HepG2 (cell line): ENCODE measurements at regions not wholly inside any gene's neighbourhood (a gene's known extent, or its start where the extent isn't known, plus 50 kb on each side); places are given as distances from the start of the nearest gene placed in this dataset.
A peak's percentile ranks its signal among the peaks of the same experiment; 100 is the strongest.

Source experiments
- ATAC-seq: fragments of 200-7000 bp; cut with Tn5 transposase; 3 replicates; pipeline ENCODE4 v1.9.1; 2020; ENCODE audit warnings: mild to moderate bottlenecking, moderate library complexity
- BruUV-seq: library from RNA; stranded (reverse); fragments of 400-500 nt; replicated peaks from 2 replicates; lab custom pipeline; 2021; lab: Mats Ljungman, UMichigan
- CTCF ChIA-PET: fragments of 300-600 bp; formaldehyde crosslinking; extraction: SDS; loops from one replicate; lab custom pipeline; 2021; ENCODE audit warnings: low total read pairs, inconsistent platforms, low intra/inter-chr PET ratio; lab: Yijun Ruan, JAX
- POLR2A ChIA-PET: fragments of 350-600 bp; sonication (Branson Sonifier 250); formaldehyde crosslinking; loops from one replicate; lab custom pipeline; 2020; ENCODE audit warnings: antibody characterized with exemption, inconsistent platforms; lab: Yijun Ruan, JAX
- DNase-seq: peaks from one replicate; pipeline ENCODE4 v3.0.0-alpha.2; 2015; ENCODE audit warnings: low spot score
- FAIRE-seq: peaks from 3 replicates; lab custom pipeline; 2011; peaks lifted over from hg19 to GRCh38; lab: Jason Lieb, UNC
- H2AFZ ChIP-seq: one replicate; pipeline ENCODE4 v1.6.1; 2011; ENCODE audit warnings: low read length, inconsistent platforms
- H3K27ac ChIP-seq: fragments of 300-600 bp; 3 replicates; pipeline ENCODE4 v1.8.0; 2011; ENCODE audit warnings: mixed run types, mild to moderate bottlenecking, mixed read lengths, low read length, inconsistent platforms; ENCODE audit not compliant: insufficient read depth; ENCODE audit errors: extremely low read length
- H3K27me3 ChIP-seq, 2 experiments: fragments of 200-600 bp in 1 of 2; 2 replicates in 1 of 2; 3 replicates in 1 of 2; pipeline versions ENCODE4 v1.6.0 to v1.8.0; 2011; ENCODE audit warnings: low read length in 2 of 2, mild to moderate bottlenecking in 2 of 2, moderate library complexity in 2 of 2, inconsistent platforms in 1 of 2; ENCODE audit not compliant: insufficient read depth in 2 of 2, control insufficient read depth in 1 of 2
- H3K36me3 ChIP-seq, 2 experiments: fragments of 200-600 bp in 1 of 2; replicated peaks in 1 of 2; 2 replicates in 1 of 2; 3 replicates in 1 of 2; pipeline versions ENCODE4 v1.5.1 to v1.8.0; 2011; ENCODE audit warnings: low read length in 2 of 2, inconsistent platforms in 1 of 2; ENCODE audit not compliant: insufficient read depth in 2 of 2, control insufficient read depth in 1 of 2
- H3K4me1 ChIP-seq: 2 replicates; pipeline ENCODE4 v1.5.1; 2012; ENCODE audit warnings: low read length, inconsistent platforms; ENCODE audit not compliant: insufficient read depth
- H3K4me2 ChIP-seq: 2 replicates; pipeline ENCODE4 v1.6.0; 2011; ENCODE audit warnings: low read depth, low read length, inconsistent platforms
- H3K4me3 ChIP-seq, 3 experiments: fragments of 200-600 bp in 1 of 3; sonication (generic), shearing (Covaris generic) in 1 of 3; replicated peaks in 1 of 3; 2 replicates each; pipeline ENCODE4 v1.5.1; 2011 to 2016; ENCODE audit warnings: low read length in 3 of 3, inconsistent platforms in 2 of 3, low read depth in 2 of 3, mild to moderate bottlenecking in 2 of 3, control low read depth in 1 of 3, mixed read lengths in 1 of 3; ENCODE audit not compliant: insufficient read depth in 1 of 3
- H3K79me2 ChIP-seq: one replicate; pipeline ENCODE4 v1.6.1; 2011; ENCODE audit warnings: low read length, inconsistent platforms; ENCODE audit not compliant: insufficient read depth
- H3K9ac ChIP-seq: 2 replicates; pipeline ENCODE4 v1.6.0; 2011; ENCODE audit warnings: mild to moderate bottlenecking, low read depth, low read length, inconsistent platforms; ENCODE audit not compliant: insufficient read depth
- H3K9me3 ChIP-seq: 2 replicates; pipeline ENCODE4 v1.5.1; 2012; ENCODE audit warnings: mild to moderate bottlenecking, low read length
- H4K20me1 ChIP-seq: 2 replicates; pipeline ENCODE4 v1.6.0; 2011; ENCODE audit warnings: inconsistent platforms, mild to moderate bottlenecking, low read length, moderate library complexity; ENCODE audit not compliant: insufficient read depth
- ARHGAP35 ChIP-seq: sonication (generic); formaldehyde crosslinking; IDR thresholded peaks from 2 replicates; pipeline ENCODE4 v1.9.0; 2022; ENCODE audit warnings: mild to moderate bottlenecking, inconsistent platforms, moderate library complexity, missing genetic modification reagents, borderline replicate concordance
- ERF ChIP-seq: IDR thresholded peaks from 2 replicates; pipeline ENCODE4 v1.6.1; 2018; ENCODE audit warnings: missing biosample characterization, missing genetic modification reagents
- FOXA3 ChIP-seq: IDR thresholded peaks from 2 replicates; pipeline ENCODE4 v1.6.1; 2016; ENCODE audit warnings: missing genetic modification reagents, missing compliant biosample characterization
- ISL2 ChIP-seq: sonication (generic); formaldehyde crosslinking; IDR thresholded peaks from 2 replicates; pipeline ENCODE4 v1.5.0; 2020; ENCODE audit warnings: missing genetic modification reagents
- RARA ChIP-seq: IDR thresholded peaks from 2 replicates; pipeline ENCODE4 v1.6.1; 2016; ENCODE audit warnings: missing genetic modification reagents, missing compliant biosample characterization
- SP4 ChIP-seq: sonication (generic); formaldehyde crosslinking; IDR thresholded peaks from 2 replicates; pipeline ENCODE4 v1.8.1; 2023; ENCODE audit warnings: mild to moderate bottlenecking, missing genetic modification reagents
- STAG1 ChIP-seq: sonication (generic); formaldehyde crosslinking; IDR thresholded peaks from 2 replicates; pipeline ENCODE4 v1.4.0; 2020; ENCODE audit warnings: missing genetic modification reagents
- ZMAT3 ChIP-seq: sonication (generic); formaldehyde crosslinking; conservative IDR thresholded peaks from 2 replicates; pipeline ENCODE4 v1.7.0; 2021; ENCODE audit warnings: missing genetic modification reagents
- ZNF318 ChIP-seq: sonication (generic); formaldehyde crosslinking; IDR thresholded peaks from 2 replicates; pipeline ENCODE4 v1.4.0; 2020; ENCODE audit warnings: mild to moderate bottlenecking, missing genetic modification reagents
- WGBS: methylation state at CpG from one replicate; pipeline ENCODE4 v1.1.6; 2017; ENCODE audit warnings: low lambda C conversion rate; 5-methylcytosine and 5-hydroxymethylcytosine counted together
- in situ Hi-C: cut with HindIII; loops from 2 replicates; pipeline ENCODE4 v1.10.0; 2017; ENCODE audit warnings: low pct_unique_long_range_greater_than_20kb; ENCODE audit not compliant: extremely low pct_ligation_motif_present
- intact Hi-C: fragments of 100-400 bp; cut with micrococcal nuclease; formaldehyde crosslinking; loops from one replicate; pipeline ENCODE4 v1.10.0; 2022; ENCODE audit not compliant: unreplicated experiment
- TF ChIP-seq, protein P1 (sequence below): sonication (generic); formaldehyde crosslinking; IDR thresholded peaks from 2 replicates; pipeline ENCODE4 v1.8.1; 2023; ENCODE audit warnings: mild to moderate bottlenecking, missing genetic modification reagents
- TF ChIP-seq, protein P2 (sequence below): sonication (generic); formaldehyde crosslinking; IDR thresholded peaks from 2 replicates; pipeline ENCODE4 v1.4.0; 2020; ENCODE audit warnings: missing genetic modification reagents

GRCh38 chr17:72566671-72567484 is 446.1 kb downstream of the SOX9 start:
- peaks cover 90% of the 10 kb centered on the region for H3K79me2 ChIP-seq
- H2AFZ ChIP-seq = no peak overlapping the region
- ATAC-seq (peak; percentile 66), DNase-seq (peak; percentile 36), FAIRE-seq (peak; percentile 18)
- H3K4me1 ChIP-seq = peaks cover 87% of the 10 kb centered on the region
- H3K9me3 ChIP-seq = no peaks in the 10 kb centered on the region
- in situ Hi-C loops = loop anchor here (10.0 to 25.0 kb wide), 2 partner anchors 370 to 528 kb away; partner anchors contain the start of gene SLC39A11
- peak overlapping the region in 1 of 3 experiments; percentile 43; a peak in 2 of 6 replicates for H3K4me3 ChIP-seq
- BruUV-seq = no TSS peak
- 0 out of 5 replicates have a peak, but pooled peaks cover 0 to 1% of the 10 kb centered on the region in 2 experiments for H3K36me3 ChIP-seq
- H4K20me1 ChIP-seq = peaks cover 6% of the 10 kb centered on the region; the same call in 1 of the 2 replicates
- intact Hi-C loops = loop anchor here (2.0 kb wide), 1 partner anchor 14 kb away; no protein-coding TSS in a partner anchor
- peak overlapping the region; percentile 61 for H3K4me2 ChIP-seq
- no peaks in the 10 kb centered on the region for H3K27me3 ChIP-seq
- peak overlapping the region; percentile 18 for H3K27ac ChIP-seq
- ChIA-PET CTCF (no interaction called here), POLR2A (interaction anchor here (1.7 kb wide), 1 partner anchor 26 kb away, joined by 5 read pairs; no protein-coding TSS in a partner anchor)
- H3K9ac ChIP-seq = peak overlapping the region; percentile 21; the same call in 1 of the 2 replicates
- 41% methylated on average over 8 of the region's 8 CpGs for WGBS
- TF ChIP-seq STAG1 (CRISPR knock-in tag) (peak; percentile 24; the same call in 1 of the 2 replicates), ZNF318 (CRISPR knock-in tag) (no peak), RARA (CRISPR knock-in tag) (no peak), ARHGAP35 (CRISPR knock-in tag) (no peak), SP4 (no peak), ISL2 (CRISPR knock-in tag) (no peak), FOXA3 (CRISPR knock-in tag) (0 out of 2 replicates have a peak, but pooled peaks have one; percentile 46), ERF (CRISPR knock-in tag) (no peak), ZMAT3 (CRISPR knock-in tag) (no peak)
- TF ChIP-seq, protein P1, sequence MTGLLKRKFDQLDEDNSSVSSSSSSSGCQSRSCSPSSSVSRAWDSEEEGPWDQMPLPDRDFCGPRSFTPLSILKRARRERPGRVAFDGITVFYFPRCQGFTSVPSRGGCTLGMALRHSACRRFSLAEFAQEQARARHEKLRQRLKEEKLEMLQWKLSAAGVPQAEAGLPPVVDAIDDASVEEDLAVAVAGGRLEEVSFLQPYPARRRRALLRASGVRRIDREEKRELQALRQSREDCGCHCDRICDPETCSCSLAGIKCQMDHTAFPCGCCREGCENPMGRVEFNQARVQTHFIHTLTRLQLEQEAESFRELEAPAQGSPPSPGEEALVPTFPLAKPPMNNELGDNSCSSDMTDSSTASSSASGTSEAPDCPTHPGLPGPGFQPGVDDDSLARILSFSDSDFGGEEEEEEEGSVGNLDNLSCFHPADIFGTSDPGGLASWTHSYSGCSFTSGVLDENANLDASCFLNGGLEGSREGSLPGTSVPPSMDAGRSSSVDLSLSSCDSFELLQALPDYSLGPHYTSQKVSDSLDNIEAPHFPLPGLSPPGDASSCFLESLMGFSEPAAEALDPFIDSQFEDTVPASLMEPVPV (CRISPR knock-in tag) = no peak
- TF ChIP-seq, protein P2, sequence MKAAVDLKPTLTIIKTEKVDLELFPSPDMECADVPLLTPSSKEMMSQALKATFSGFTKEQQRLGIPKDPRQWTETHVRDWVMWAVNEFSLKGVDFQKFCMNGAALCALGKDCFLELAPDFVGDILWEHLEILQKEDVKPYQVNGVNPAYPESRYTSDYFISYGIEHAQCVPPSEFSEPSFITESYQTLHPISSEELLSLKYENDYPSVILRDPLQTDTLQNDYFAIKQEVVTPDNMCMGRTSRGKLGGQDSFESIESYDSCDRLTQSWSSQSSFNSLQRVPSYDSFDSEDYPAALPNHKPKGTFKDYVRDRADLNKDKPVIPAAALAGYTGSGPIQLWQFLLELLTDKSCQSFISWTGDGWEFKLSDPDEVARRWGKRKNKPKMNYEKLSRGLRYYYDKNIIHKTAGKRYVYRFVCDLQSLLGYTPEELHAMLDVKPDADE (CRISPR knock-in tag) = no peak
